GM12892 (cell line): ENCODE measurements at regions not wholly inside any gene's neighbourhood (a gene's known extent, or its start where the extent isn't known, plus 50 kb on each side); places are given as distances from the start of the nearest gene placed in this dataset.

Source experiments
- POLR2A ChIP-seq: IDR thresholded peaks from 2 replicates; pipeline ENCODE4 v1.6.1; 2011; ENCODE audit warnings: low read depth, low read length, control low read depth
- POLR2AphosphoS5 ChIP-seq: IDR thresholded peaks from 2 replicates; pipeline ENCODE4 v1.6.1; 2011; ENCODE audit warnings: low read depth, low read length, control low read depth
- TAF1 ChIP-seq: IDR thresholded peaks from 2 replicates; pipeline ENCODE4 v1.6.1; 2011; ENCODE audit warnings: low read depth, mild to moderate bottlenecking, control low read depth, low read length, borderline replicate concordance

- TF ChIP-seq POLR2AphosphoS5, result no peak
- TF ChIP-seq TAF1, result no peak
- no peak for TF ChIP-seq POLR2A
These were observed 190.8 kb downstream of the TMEM18 start for GRCh38 chr2:486371-486770.
